ENCODE measurements at regions not wholly inside any gene's neighbourhood (a gene's known extent, or its start where the extent isn't known, plus 50 kb on each side); places are given as distances from the start of the nearest gene placed in this dataset.

DNA sequence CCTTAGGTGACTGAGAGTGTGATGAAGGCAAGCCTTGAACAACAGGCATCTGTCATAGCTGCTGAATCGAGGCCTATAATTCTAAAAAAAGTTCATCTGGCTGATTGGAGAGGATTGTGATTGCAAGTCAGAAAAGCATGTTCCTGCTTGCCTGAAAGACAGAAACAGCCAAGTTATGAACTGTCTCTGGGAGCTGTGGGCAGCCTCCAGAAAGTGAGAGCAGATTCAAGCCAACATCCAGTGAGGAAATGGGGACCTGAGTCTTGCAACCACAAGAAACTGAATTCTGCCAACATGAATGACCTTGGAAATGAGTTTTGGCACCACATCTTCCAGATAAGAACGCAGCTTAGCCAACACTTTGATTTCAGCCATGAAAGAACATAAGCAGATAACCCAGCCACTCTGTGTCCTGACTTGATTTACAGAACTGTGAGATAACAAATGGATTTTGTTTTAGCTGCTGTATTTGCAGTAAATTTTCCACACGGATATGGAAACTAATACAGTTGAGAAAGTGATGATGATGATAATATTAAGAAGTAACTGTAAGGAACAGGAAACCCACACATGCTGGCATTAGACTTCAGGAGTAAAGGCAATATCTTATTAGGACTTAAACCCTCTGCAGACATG lies 240.3 kb upstream of the NDST3 start:
- no peaks in the 10 kb centered on the region for H3K9me3 Mint-ChIP-seq (ENCODE audit: unreplicated experiment)
- ChIA-PET CTCF (interaction anchor here (0.5 to 0.6 kb wide), 2 partner anchors 140 to 659 kb away, joined by 3 read pairs; no protein-coding TSS in a partner anchor), POLR2A (interaction anchor here (0.6 to 2.5 kb wide), 5 partner anchors 10 to 72 kb away, joined by 3 to 11 read pairs (median 3); no protein-coding TSS in a partner anchor)
- peaks cover 15% of the 10 kb centered on the region for H3K4me1 Mint-ChIP-seq (ENCODE audit: insufficient read depth, unreplicated experiment)
- peak overlapping the region; percentile 37 for H3K27ac Mint-ChIP-seq (ENCODE audit: low read depth, unreplicated experiment)
- TF ChIP-seq CTCF (IDR thresholded peaks at IDR 0.05; ENCODE audit: unreplicated experiment) = no peak
- H3K36me3 Mint-ChIP-seq (ENCODE audit: insufficient read depth, unreplicated experiment) = no peaks in the 10 kb centered on the region
- BruUV-seq (replicated peaks) = no TSS peak
- H3K27me3 Mint-ChIP-seq (ENCODE audit: insufficient read depth, unreplicated experiment) = no peaks in the 10 kb centered on the region
- peak; percentile 55 for DNase-seq (ENCODE audit: unreplicated experiment)
- H3K4me3 Mint-ChIP-seq (ENCODE audit: unreplicated experiment) = no peak overlapping the region
- intact Hi-C loops (cut with micrococcal nuclease) = no loop called here

- no peak overlapping the region for H3K4me3 Mint-ChIP-seq (ENCODE audit: unreplicated experiment)
Observed at GRCh38 chr4:117796677-117797076, 237.6 kb upstream of the NDST3 start.

GRCh38 chr4:117800636-117801035 lies 233.7 kb upstream of the NDST3 start:
- no peak overlapping the region for H3K4me3 Mint-ChIP-seq (ENCODE audit: unreplicated experiment)
- no peak for TF ChIP-seq CTCF (IDR thresholded peaks at IDR 0.05; ENCODE audit: unreplicated experiment)

More at GRCh38 chr4:117796677-117797076, 237.6 kb upstream of the NDST3 start:
- DNase-seq (ENCODE audit: unreplicated experiment) = peak; percentile 8
- no peaks in the 10 kb centered on the region for H3K36me3 Mint-ChIP-seq (ENCODE audit: insufficient read depth, unreplicated experiment)
- H3K9me3 Mint-ChIP-seq (ENCODE audit: unreplicated experiment) = no peaks in the 10 kb centered on the region
- H3K27me3 Mint-ChIP-seq (ENCODE audit: insufficient read depth, unreplicated experiment) = no peaks in the 10 kb centered on the region
- no TSS peak for BruUV-seq (replicated peaks)
- intact Hi-C loops (cut with micrococcal nuclease) = no loop called here
- H3K27ac Mint-ChIP-seq (ENCODE audit: low read depth, unreplicated experiment) = no peak overlapping the region
- CTCF ChIA-PET = interaction anchor here (1.0 kb wide), 1 partner anchor 280 kb away, joined by 4 read pairs; no protein-coding TSS in a partner anchor
- TF ChIP-seq CTCF (IDR thresholded peaks at IDR 0.05; ENCODE audit: unreplicated experiment) = no peak
- POLR2A ChIA-PET = no interaction called here
- peaks cover 15% of the 10 kb centered on the region for H3K4me1 Mint-ChIP-seq (ENCODE audit: insufficient read depth, unreplicated experiment)

DNA sequence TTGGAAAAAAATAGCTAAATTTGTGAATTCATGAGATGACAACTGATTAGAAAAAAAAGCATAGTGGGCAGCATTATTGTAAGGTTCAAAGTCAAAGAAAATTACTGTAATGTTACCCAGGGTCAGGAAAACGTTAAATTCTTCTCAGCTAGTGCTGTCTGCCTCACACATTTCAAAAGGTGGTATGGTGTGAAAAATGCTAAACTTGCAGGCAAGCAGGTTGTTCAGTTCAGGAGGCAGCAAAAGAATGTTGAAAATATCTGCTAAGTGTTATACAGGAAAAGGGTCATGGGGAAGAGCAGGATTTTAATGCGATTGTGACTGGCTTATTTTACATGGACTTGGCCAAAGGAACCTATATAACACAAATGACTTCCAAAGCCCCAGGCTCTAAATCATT lies 232.5 kb upstream of the NDST3 start:
- ChIA-PET CTCF (no interaction called here), POLR2A (no interaction called here)
- TF ChIP-seq CTCF (IDR thresholded peaks at IDR 0.05; ENCODE audit: unreplicated experiment) = no peak
- DNase-seq (ENCODE audit: unreplicated experiment) = no peak
- intact Hi-C loops (cut with micrococcal nuclease) = no loop called here
- Mint-ChIP-seq H3K9me3 (ENCODE audit: unreplicated experiment) (no peaks in the 10 kb centered on the region), H3K27me3 (ENCODE audit: insufficient read depth, unreplicated experiment) (no peaks in the 10 kb centered on the region), H3K36me3 (ENCODE audit: insufficient read depth, unreplicated experiment) (no peaks in the 10 kb centered on the region), H3K4me3 (ENCODE audit: unreplicated experiment) (no peak overlapping the region), H3K4me1 (ENCODE audit: insufficient read depth, unreplicated experiment) (peaks cover 2% of the 10 kb centered on the region), H3K27ac (ENCODE audit: low read depth, unreplicated experiment) (no peak overlapping the region)
- no TSS peak for BruUV-seq (replicated peaks)

More at GRCh38 chr4:117800636-117801035, 233.7 kb upstream of the NDST3 start:
- peaks cover 5% of the 10 kb centered on the region for H3K4me1 Mint-ChIP-seq (ENCODE audit: insufficient read depth, unreplicated experiment)
- no peak for DNase-seq (ENCODE audit: unreplicated experiment)
- intact Hi-C loops (cut with micrococcal nuclease) = no loop called here
- H3K27me3 Mint-ChIP-seq (ENCODE audit: insufficient read depth, unreplicated experiment) = no peaks in the 10 kb centered on the region
- POLR2A ChIA-PET = interaction anchor here (1.2 kb wide), 1 partner anchor 22 kb away, joined by 3 read pairs; no protein-coding TSS in a partner anchor
- H3K36me3 Mint-ChIP-seq (ENCODE audit: insufficient read depth, unreplicated experiment) = no peaks in the 10 kb centered on the region
- CTCF ChIA-PET = no interaction called here
- H3K9me3 Mint-ChIP-seq (ENCODE audit: unreplicated experiment) = no peaks in the 10 kb centered on the region
- no TSS peak for BruUV-seq (replicated peaks)
- no peak overlapping the region for H3K27ac Mint-ChIP-seq (ENCODE audit: low read depth, unreplicated experiment)

All from MCF 10A (cell line).